ENCODE measurements at regions not wholly inside any gene's neighbourhood (a gene's known extent, or its start where the extent isn't known, plus 50 kb on each side); places are given as distances from the start of the nearest gene placed in this dataset.

DNA sequence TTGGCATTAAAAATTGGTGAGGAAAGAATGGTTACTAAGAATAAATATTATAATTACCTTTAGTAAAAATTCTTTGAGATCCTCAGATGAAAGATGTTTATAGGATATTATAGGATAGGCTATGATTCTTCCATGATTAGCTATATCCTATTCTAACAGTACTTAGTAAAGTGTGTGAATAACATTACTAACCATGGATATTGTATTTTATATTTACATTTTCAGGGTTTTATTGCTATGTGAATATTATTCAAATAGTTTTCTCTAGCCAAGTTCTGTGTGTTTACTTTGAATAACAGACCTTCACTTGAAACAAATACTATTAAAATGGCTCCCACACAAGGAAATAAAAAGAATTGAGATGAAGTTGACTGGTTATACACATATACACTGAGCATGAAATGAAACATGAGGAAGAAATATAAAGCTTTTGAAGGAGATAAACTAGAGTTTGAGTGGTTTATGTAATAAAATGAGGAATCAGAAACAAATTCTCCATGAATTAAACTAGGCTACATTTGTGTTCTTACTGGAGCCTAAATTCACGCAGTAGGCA lies 479.4 kb upstream of the PKN2 start:
- Histone ChIP-seq H3K4me1 (no peaks in the 10 kb centered on the region), H3K4me3 (no peak overlapping the region), H3K9me3 (no peaks in the 10 kb centered on the region), H3K27ac (no peak overlapping the region), H3K36me3 (no peaks in the 10 kb centered on the region), H3K27me3 (ENCODE audit: low read depth) (no peaks in the 10 kb centered on the region)
- intact Hi-C loops (cut with DNase I) = no loop called here
- TF ChIP-seq, protein P1, sequence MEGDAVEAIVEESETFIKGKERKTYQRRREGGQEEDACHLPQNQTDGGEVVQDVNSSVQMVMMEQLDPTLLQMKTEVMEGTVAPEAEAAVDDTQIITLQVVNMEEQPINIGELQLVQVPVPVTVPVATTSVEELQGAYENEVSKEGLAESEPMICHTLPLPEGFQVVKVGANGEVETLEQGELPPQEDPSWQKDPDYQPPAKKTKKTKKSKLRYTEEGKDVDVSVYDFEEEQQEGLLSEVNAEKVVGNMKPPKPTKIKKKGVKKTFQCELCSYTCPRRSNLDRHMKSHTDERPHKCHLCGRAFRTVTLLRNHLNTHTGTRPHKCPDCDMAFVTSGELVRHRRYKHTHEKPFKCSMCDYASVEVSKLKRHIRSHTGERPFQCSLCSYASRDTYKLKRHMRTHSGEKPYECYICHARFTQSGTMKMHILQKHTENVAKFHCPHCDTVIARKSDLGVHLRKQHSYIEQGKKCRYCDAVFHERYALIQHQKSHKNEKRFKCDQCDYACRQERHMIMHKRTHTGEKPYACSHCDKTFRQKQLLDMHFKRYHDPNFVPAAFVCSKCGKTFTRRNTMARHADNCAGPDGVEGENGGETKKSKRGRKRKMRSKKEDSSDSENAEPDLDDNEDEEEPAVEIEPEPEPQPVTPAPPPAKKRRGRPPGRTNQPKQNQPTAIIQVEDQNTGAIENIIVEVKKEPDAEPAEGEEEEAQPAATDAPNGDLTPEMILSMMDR (IDR thresholded peaks at IDR 0.05) = no peak
- DNase-seq (no peak), ATAC-seq (no peak)

DNA sequence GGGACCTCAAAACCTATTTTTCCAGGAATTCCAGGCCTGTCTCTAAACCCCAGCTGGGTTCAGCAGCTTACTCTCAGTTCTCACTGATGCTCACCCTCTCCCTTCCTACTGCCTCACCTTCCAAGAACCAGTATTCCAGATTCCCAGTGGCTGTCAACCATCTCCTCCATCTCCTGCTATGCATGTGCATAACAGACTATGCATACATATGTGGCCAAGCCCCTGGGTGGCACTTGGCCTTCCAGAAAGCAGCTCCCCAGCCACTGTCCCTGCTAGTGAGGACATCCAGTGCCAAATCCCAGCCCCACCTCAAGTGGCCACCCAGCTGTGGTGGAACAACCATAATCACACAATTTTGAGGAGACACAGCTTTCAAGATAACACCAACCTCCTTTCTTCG lies 475.7 kb upstream of the PKN2 start:
- H3K4me3 ChIP-seq = no peak overlapping the region
- H3K27ac ChIP-seq = no peak overlapping the region
- no peak for ATAC-seq
- no peaks in the 10 kb centered on the region for H3K36me3 ChIP-seq
- TF ChIP-seq, protein P1 (IDR thresholded peaks at IDR 0.05) = no peak
- H3K9me3 ChIP-seq = no peaks in the 10 kb centered on the region
- no peak for DNase-seq
- H3K27me3 ChIP-seq (ENCODE audit: low read depth) = no peaks in the 10 kb centered on the region
- intact Hi-C loops (cut with DNase I) = no loop called here
- H3K4me1 ChIP-seq = no peaks in the 10 kb centered on the region

DNA sequence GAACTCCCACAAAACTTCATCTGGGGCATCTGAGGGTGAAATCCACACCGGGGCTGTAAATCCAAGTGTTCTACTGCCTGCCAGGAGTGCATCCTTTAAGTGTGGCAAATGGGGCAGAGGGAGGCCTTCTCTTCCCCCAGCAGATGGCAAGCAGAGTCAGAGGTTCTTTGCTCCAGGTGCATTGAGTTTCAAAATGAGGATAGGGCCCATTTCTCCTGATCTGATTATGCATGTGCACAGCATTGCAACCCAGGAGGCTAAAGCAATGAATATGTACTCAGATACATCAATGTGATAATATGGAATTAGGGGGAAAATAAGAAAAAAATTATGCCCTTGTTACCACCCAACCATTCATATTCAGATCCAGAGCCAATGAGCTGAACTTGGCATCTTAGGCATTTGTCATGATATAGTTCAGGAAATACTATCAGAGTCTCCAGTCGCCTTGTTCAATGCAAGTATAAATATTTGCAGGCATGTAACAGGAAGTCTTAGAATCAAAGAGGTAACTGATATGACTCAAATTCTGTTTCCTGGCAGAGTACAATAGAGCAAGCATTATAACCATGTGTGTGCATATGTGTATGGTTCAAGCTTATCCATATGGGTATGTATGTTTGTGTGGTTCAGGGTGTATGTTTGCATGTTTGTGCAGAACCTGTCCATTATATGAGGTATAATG lies 473.8 kb upstream of the PKN2 start:
- intact Hi-C loops (cut with DNase I) = no loop called here
- Histone ChIP-seq H3K27ac (no peak overlapping the region), H3K36me3 (no peaks in the 10 kb centered on the region), H3K4me1 (no peaks in the 10 kb centered on the region), H3K9me3 (no peaks in the 10 kb centered on the region), H3K4me3 (no peak overlapping the region), H3K27me3 (ENCODE audit: low read depth) (no peaks in the 10 kb centered on the region)
- TF ChIP-seq, protein P1 (IDR thresholded peaks at IDR 0.05) = no peak
- DNase-seq = no peak
- ATAC-seq = no peak

DNA sequence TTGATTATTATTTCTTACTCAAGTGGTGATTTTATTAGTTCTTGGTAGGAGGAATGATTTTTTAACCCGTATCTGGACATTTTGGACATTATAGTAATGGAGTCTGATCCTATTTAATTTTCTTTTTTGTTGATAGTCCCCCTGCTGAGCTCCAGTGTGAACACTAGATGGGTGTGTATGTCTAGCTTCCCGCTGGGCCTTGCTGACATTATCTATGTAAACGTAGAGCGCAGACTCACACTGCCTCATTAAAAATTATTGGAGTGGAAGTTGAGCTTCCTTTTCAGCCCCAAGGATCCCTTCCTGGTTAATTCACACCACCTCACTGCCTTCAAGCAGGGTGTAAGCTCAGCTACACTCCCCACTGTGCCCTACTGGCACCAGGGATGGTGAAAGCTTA lies 467.6 kb upstream of the PKN2 start:
- DNase-seq (no peak), ATAC-seq (no peak)
- Histone ChIP-seq H3K36me3 (no peaks in the 10 kb centered on the region), H3K4me3 (no peak overlapping the region), H3K27me3 (ENCODE audit: low read depth) (no peaks in the 10 kb centered on the region), H3K4me1 (no peaks in the 10 kb centered on the region), H3K27ac (no peak overlapping the region), H3K9me3 (no peaks in the 10 kb centered on the region)
- TF ChIP-seq, protein P1 (IDR thresholded peaks at IDR 0.05) = no peak
- intact Hi-C loops (cut with DNase I) = no loop called here

DNA sequence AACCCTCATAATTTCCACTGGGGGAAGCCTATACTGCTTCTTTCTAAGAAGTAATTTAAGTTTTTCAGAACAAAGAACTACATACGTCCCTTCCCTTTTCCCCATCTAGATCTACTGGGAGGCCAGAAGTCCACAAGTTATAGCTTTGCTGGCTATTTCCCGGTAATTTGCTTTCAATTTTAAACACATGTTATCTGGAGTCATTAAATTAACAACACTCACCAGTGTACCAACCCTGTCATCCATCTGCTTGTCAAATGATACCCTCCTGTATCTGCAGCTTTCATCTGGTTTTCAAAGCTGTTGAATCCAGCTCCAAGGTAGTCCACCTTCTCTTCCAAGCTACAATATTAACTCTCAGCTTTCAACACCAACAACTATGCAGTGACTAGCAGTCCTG lies 466.7 kb upstream of the PKN2 start:
- no peak overlapping the region for H3K4me3 ChIP-seq
- TF ChIP-seq, protein P1 (IDR thresholded peaks at IDR 0.05) = no peak
- no peaks in the 10 kb centered on the region for H3K27me3 ChIP-seq (ENCODE audit: low read depth)
- H3K9me3 ChIP-seq = no peaks in the 10 kb centered on the region
- DNase-seq (no peak), ATAC-seq (no peak)
- H3K36me3 ChIP-seq = no peaks in the 10 kb centered on the region
- intact Hi-C loops (cut with DNase I) = no loop called here
- H3K27ac ChIP-seq = no peak overlapping the region
- H3K4me1 ChIP-seq = no peaks in the 10 kb centered on the region
